Muscle of leg (tissue), 3 donors: ENCODE measurements at regions not wholly inside any gene's neighbourhood (a gene's known extent, or its start where the extent isn't known, plus 50 kb on each side); places are given as distances from the start of the nearest gene placed in this dataset.

Experiments used
- DNase-seq: peaks from one replicate; pipeline ENCODE4 v3.0.0; 2013
- H3K27ac ChIP-seq: one replicate; pipeline ENCODE4 v1.5.1; 2013; ENCODE audit warnings: mild to moderate bottlenecking, low read length, control low read depth
- H3K27me3 ChIP-seq: one replicate; pipeline ENCODE4 v1.6.1; 2013; ENCODE audit warnings: low read length; ENCODE audit not compliant: control insufficient read depth, insufficient read depth
- H3K36me3 ChIP-seq: one replicate; pipeline ENCODE4 v1.6.1; 2013; ENCODE audit warnings: low read length; ENCODE audit not compliant: control insufficient read depth, insufficient read depth
- H3K4me1 ChIP-seq: one replicate; pipeline ENCODE4 v1.6.1; 2013; ENCODE audit warnings: low read length; ENCODE audit not compliant: control insufficient read depth, insufficient read depth
- H3K4me3 ChIP-seq: one replicate; pipeline ENCODE4 v1.5.1; 2013; ENCODE audit warnings: low read length, control low read depth
- H3K9me3 ChIP-seq: replicated peaks from 2 replicates; pipeline ENCODE4 v1.6.1; 2013; ENCODE audit warnings: low read depth, low read length; ENCODE audit not compliant: control insufficient read depth
- WGBS: methylation state at CpG from one replicate; pipeline ENCODE4 v1.1.5; 2013; ENCODE audit warnings: missing lambda C conversion rate; ENCODE audit not compliant: insufficient coverage; 5-methylcytosine and 5-hydroxymethylcytosine counted together

GRCh38 chr12:87051621-87052020 lies 795.4 kb upstream of the MGAT4C start:
- Histone ChIP-seq H3K4me3 (no peak overlapping the region), H3K27ac (no peak overlapping the region)
- DNase-seq = peak; percentile 64

GRCh38 chr12:87047691-87048090 lies 791.5 kb upstream of the MGAT4C start:
- no peaks in the 10 kb centered on the region for H3K9me3 ChIP-seq
- no CpG with 5 or more reads among the region's 3 CpGs for WGBS
- no peaks in the 10 kb centered on the region for H3K4me1 ChIP-seq
- H3K4me3 ChIP-seq = no peak overlapping the region
- DNase-seq = no peak
- H3K27me3 ChIP-seq = no peaks in the 10 kb centered on the region
- no peak overlapping the region for H3K27ac ChIP-seq
- H3K36me3 ChIP-seq = no peaks in the 10 kb centered on the region

More at GRCh38 chr12:87051621-87052020, 795.4 kb upstream of the MGAT4C start:
- Histone ChIP-seq H3K4me1 (no peaks in the 10 kb centered on the region), H3K27me3 (no peaks in the 10 kb centered on the region), H3K36me3 (no peaks in the 10 kb centered on the region), H3K9me3 (no peaks in the 10 kb centered on the region)
- WGBS = no CpG with 5 or more reads among the region's 1 CpG

GRCh38 chr12:87039536-87039935 lies 783.3 kb upstream of the MGAT4C start:
- Histone ChIP-seq H3K36me3 (no peaks in the 10 kb centered on the region), H3K27me3 (no peaks in the 10 kb centered on the region), H3K9me3 (no peaks in the 10 kb centered on the region), H3K4me1 (no peaks in the 10 kb centered on the region), H3K27ac (no peak overlapping the region), H3K4me3 (no peak overlapping the region)
- no peak for DNase-seq
- WGBS = 71% methylated on average over 1 of the region's 1 CpG

DNA sequence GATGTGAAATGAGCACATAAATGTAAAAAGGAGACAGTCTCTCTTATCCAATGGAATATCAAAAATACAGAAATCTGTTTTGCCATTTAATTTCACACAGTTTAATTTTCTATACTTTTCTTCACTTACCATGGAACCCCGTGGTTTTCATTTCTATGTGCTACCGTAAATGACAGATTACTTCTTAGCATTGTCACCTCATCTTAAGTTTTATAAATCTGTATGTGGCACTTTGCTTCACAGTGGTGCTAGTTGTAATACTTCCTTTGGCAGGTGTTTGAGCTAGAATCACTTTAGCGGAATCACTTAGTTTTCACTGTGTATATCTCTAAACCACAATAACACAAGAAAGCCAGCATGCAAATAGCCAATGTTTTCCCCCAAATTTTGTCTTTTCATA lies 781.9 kb upstream of the MGAT4C start:
- H3K36me3 ChIP-seq = no peaks in the 10 kb centered on the region
- H3K9me3 ChIP-seq = no peaks in the 10 kb centered on the region
- WGBS = no CpG with 5 or more reads among the region's 3 CpGs
- H3K27me3 ChIP-seq = no peaks in the 10 kb centered on the region
- no peak overlapping the region for H3K27ac ChIP-seq
- H3K4me3 ChIP-seq = no peak overlapping the region
- H3K4me1 ChIP-seq = no peaks in the 10 kb centered on the region
- no peak for DNase-seq

DNA sequence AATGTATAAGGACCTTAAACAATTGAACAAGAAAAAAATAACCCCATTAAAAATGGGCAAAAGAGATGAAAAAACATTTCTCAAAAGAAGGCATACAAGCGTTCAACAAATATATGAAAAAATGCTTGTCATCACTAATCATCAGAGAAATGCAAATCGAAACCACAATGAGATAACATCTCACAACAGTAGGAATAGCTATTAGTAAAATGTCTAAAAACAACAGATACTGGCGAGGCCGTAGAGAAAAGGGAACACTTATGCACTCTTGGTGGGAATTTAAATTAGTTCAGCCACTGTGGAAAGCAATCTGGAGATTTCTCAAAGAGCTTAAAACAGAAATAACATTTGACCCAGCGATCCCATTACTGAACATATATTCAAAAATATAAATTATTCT lies 769.8 kb upstream of the MGAT4C start:
- H3K4me3 ChIP-seq = no peak overlapping the region
- no peak overlapping the region for H3K27ac ChIP-seq
- WGBS = no CpG with 5 or more reads among the region's 5 CpGs
- H3K9me3 ChIP-seq = no peaks in the 10 kb centered on the region
- no peaks in the 10 kb centered on the region for H3K36me3 ChIP-seq
- no peak for DNase-seq
- H3K4me1 ChIP-seq = no peaks in the 10 kb centered on the region
- no peaks in the 10 kb centered on the region for H3K27me3 ChIP-seq

DNA sequence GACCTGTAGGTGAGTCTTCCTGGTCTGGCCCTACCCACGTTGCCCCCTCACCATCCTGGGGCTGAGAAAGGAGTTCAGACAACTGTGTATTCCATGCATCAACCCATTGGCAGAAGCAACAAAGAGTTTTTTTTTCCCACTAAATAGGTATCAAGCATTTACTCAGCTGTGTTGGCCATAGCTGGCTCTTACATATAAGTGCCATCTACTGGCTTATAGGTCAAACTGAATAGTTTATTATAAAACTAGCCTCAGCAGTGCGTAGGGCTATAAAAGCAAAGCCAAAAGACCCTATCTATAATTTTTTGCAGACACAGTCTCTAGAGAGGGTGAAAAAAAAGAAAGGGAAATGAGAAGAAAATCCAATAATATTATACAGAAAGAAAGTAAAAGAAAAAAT lies 765.2 kb upstream of the MGAT4C start:
- Histone ChIP-seq H3K36me3 (no peaks in the 10 kb centered on the region), H3K9me3 (no peaks in the 10 kb centered on the region), H3K4me3 (no peak overlapping the region), H3K4me1 (no peaks in the 10 kb centered on the region), H3K27me3 (no peaks in the 10 kb centered on the region), H3K27ac (no peak overlapping the region)
- WGBS = 80% methylated on average over 1 of the region's 2 CpGs
- DNase-seq = no peak

- H3K36me3 ChIP-seq = no peaks in the 10 kb centered on the region
- H3K4me3 ChIP-seq = no peak overlapping the region
- no peaks in the 10 kb centered on the region for H3K9me3 ChIP-seq
- no peak overlapping the region for H3K27ac ChIP-seq
- 80% methylated on average over 1 of the region's 1 CpG for WGBS
- DNase-seq = no peak
- H3K4me1 ChIP-seq = no peaks in the 10 kb centered on the region
- no peaks in the 10 kb centered on the region for H3K27me3 ChIP-seq
Observed at GRCh38 chr12:87020071-87020470, 763.9 kb upstream of the MGAT4C start.

GRCh38 chr12:87015352-87015751 lies 759.2 kb upstream of the MGAT4C start:
- no peaks in the 10 kb centered on the region for H3K4me1 ChIP-seq
- H3K27ac ChIP-seq = no peak overlapping the region
- no CpG with 5 or more reads among the region's 3 CpGs for WGBS
- DNase-seq = no peak
- no peaks in the 10 kb centered on the region for H3K27me3 ChIP-seq
- H3K9me3 ChIP-seq = no peaks in the 10 kb centered on the region
- H3K4me3 ChIP-seq = no peak overlapping the region
- no peaks in the 10 kb centered on the region for H3K36me3 ChIP-seq

DNA sequence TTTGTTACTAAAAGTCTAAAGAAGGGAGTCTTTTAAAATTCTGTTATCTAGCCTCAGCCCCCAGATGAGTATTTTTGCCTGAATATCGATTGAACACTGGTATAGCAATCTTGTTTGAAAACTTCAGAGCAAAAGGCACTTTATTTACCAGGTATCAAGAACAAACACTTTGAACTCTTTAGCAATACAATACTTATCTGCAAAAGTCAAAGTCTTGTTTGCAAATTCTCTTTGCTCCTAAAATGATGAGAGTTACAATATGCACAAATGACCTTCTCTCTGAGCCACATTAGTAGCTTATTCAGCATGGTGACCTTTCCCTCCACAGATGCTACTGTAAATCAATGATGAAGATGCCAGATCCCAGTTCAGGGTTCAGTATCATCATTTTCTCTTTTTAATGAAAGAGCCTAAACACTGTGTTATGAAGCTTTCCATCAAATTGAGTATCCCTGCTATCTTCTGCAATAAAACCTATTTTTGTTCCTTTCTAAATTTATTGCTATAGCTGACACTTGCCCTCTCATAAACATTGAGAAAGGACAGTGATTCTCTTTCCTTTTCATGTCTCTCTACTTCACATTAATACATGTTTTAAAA lies 752.7 kb upstream of the MGAT4C start:
- WGBS = no CpG with 5 or more reads among the region's 1 CpG
- Histone ChIP-seq H3K4me1 (no peaks in the 10 kb centered on the region), H3K27ac (no peak overlapping the region), H3K4me3 (no peak overlapping the region), H3K36me3 (no peaks in the 10 kb centered on the region), H3K9me3 (no peaks in the 10 kb centered on the region), H3K27me3 (no peaks in the 10 kb centered on the region)
- no peak for DNase-seq

DNA sequence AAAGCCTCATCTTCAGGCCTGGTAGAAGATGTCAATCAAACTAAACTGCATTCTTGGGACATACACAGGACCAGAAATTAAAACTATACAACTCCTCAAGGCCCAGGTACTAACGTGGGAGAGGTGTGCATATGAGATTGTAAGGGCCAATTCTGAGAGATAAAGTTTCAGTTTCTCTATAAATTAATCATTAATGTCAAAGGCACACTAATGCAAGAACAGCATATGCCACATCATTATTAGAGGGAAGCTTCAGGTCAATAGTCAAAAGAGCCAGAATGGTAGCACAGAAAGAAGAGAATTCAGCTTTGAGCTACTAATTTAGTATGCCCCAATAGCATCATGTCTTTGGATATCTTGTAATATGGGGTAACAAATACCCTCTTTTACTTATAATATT lies 744.9 kb upstream of the MGAT4C start:
- no peak overlapping the region for H3K4me3 ChIP-seq
- H3K27me3 ChIP-seq = no peaks in the 10 kb centered on the region
- H3K4me1 ChIP-seq = no peaks in the 10 kb centered on the region
- H3K9me3 ChIP-seq = no peaks in the 10 kb centered on the region
- H3K36me3 ChIP-seq = no peaks in the 10 kb centered on the region
- no peak for DNase-seq
- WGBS = no CpG with 5 or more reads among the region's 1 CpG
- no peak overlapping the region for H3K27ac ChIP-seq

DNA sequence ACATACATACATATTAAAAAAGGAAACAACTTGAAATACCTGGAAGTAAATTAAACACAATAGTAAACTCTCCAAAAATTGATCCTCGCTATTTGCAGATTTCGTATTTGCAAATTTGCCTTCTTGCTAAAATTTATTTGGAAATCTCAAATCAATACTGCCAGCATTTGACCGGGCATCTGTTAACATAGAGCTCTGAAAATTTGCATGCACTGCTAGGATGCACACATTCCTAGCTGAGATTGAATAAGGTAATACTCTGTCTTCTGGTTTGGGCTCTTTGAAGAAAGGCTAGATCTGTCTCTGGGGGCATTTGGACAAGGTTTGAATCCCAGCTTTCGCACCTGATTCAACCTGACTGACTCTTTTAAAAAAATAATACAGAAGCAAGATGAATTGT lies 729.1 kb upstream of the MGAT4C start:
- no peaks in the 10 kb centered on the region for H3K27me3 ChIP-seq
- no peak overlapping the region for H3K4me3 ChIP-seq
- no peaks in the 10 kb centered on the region for H3K4me1 ChIP-seq
- no peak for DNase-seq
- no peaks in the 10 kb centered on the region for H3K36me3 ChIP-seq
- no peak overlapping the region for H3K27ac ChIP-seq
- H3K9me3 ChIP-seq = no peaks in the 10 kb centered on the region
- 86% methylated on average over 1 of the region's 4 CpGs for WGBS
